ENCODE measurements at regions not wholly inside any gene's neighbourhood (a gene's known extent, or its start where the extent isn't known, plus 50 kb on each side); places are given as distances from the start of the nearest gene placed in this dataset.
"Not testable (repeated sequence)": the region's sequence is repeated elsewhere in the genome, so short reads cannot be mapped to it uniquely, and the experiment has no call there.

- no peaks in the 10 kb centered on the region for H3K27me3 ChIP-seq (ENCODE audit: low read depth)
- no peaks in the 10 kb centered on the region for H3K36me3 ChIP-seq
- ATAC-seq (no peak), DNase-seq (no peak)
- no peaks in the 10 kb centered on the region for H3K9me3 ChIP-seq
- H3K4me3 ChIP-seq: no peak overlapping the region
- TF ChIP-seq CTCF (IDR thresholded peaks at IDR 0.05): no peak
- intact Hi-C loops (cut with DNase I): no loop called here
- H3K4me1 ChIP-seq: no peaks in the 10 kb centered on the region
- no peak overlapping the region for H3K27ac ChIP-seq
Observed at GRCh38 chr13:66154354-66154753, 1075.8 kb downstream of the PCDH9 start.

- Histone ChIP-seq H3K36me3 (no peaks in the 10 kb centered on the region), H3K4me3 (no peak overlapping the region), H3K4me1 (no peaks in the 10 kb centered on the region), H3K9me3 (no peaks in the 10 kb centered on the region), H3K27ac (no peak overlapping the region), H3K27me3 (ENCODE audit: low read depth) (no peaks in the 10 kb centered on the region)
- intact Hi-C loops (cut with DNase I): no loop called here
- no peak for DNase-seq
- no peak for ATAC-seq
- TF ChIP-seq CTCF (IDR thresholded peaks at IDR 0.05): no peak
Observed at GRCh38 chr13:66152596-66152995, 1077.5 kb downstream of the PCDH9 start.

GRCh38 chr13:66144357-66144756 is 1085.8 kb downstream of the PCDH9 start:
- H3K4me3 ChIP-seq; ATAC-seq; H3K9me3 ChIP-seq; H3K27me3 ChIP-seq (ENCODE audit: low read depth); H3K27ac ChIP-seq; intact Hi-C loops (cut with DNase I); H3K36me3 ChIP-seq; DNase-seq; H3K4me1 ChIP-seq: not testable (repeated sequence)

GRCh38 chr13:66139701-66140100 is 1090.4 kb downstream of the PCDH9 start:
- TF ChIP-seq CTCF (IDR thresholded peaks at IDR 0.05): no peak
- DNase-seq (no peak), ATAC-seq (no peak)
- Histone ChIP-seq H3K4me3 (no peak overlapping the region), H3K36me3 (no peaks in the 10 kb centered on the region), H3K27me3 (ENCODE audit: low read depth) (no peaks in the 10 kb centered on the region), H3K4me1 (no peaks in the 10 kb centered on the region), H3K27ac (no peak overlapping the region), H3K9me3 (no peaks in the 10 kb centered on the region)
- intact Hi-C loops (cut with DNase I): no loop called here

- no peak for TF ChIP-seq CTCF (IDR thresholded peaks at IDR 0.05)
- intact Hi-C loops (cut with DNase I): no loop called here
Observed at GRCh38 chr13:66139250-66139649, 1090.9 kb downstream of the PCDH9 start.

GRCh38 chr13:66138172-66138811 is 1091.8 kb downstream of the PCDH9 start:
- Histone ChIP-seq H3K36me3 (no peaks in the 10 kb centered on the region), H3K9me3 (no peaks in the 10 kb centered on the region), H3K27me3 (ENCODE audit: low read depth) (no peaks in the 10 kb centered on the region), H3K4me1 (no peaks in the 10 kb centered on the region), H3K4me3 (no peak overlapping the region), H3K27ac (no peak overlapping the region)
- ATAC-seq: no peak
- TF ChIP-seq CTCF (IDR thresholded peaks at IDR 0.05): no peak
- intact Hi-C loops (cut with DNase I): no loop called here
- DNase-seq: no peak

More at GRCh38 chr13:66139250-66139649, 1090.9 kb downstream of the PCDH9 start:
- H3K4me1 ChIP-seq: no peaks in the 10 kb centered on the region
- no peak for ATAC-seq
- H3K9me3 ChIP-seq: no peaks in the 10 kb centered on the region
- no peak overlapping the region for H3K27ac ChIP-seq
- DNase-seq: no peak
- no peaks in the 10 kb centered on the region for H3K27me3 ChIP-seq (ENCODE audit: low read depth)
- H3K4me3 ChIP-seq: no peak overlapping the region
- H3K36me3 ChIP-seq: no peaks in the 10 kb centered on the region

Data from lower lobe of right lung (tissue), 2 donors.